GM18508 (cell line): ENCODE measurements at regions not wholly inside any gene's neighbourhood (a gene's known extent, or its start where the extent isn't known, plus 50 kb on each side); places are given as distances from the start of the nearest gene placed in this dataset.
"Not testable (repeated sequence)": the region's sequence is repeated elsewhere in the genome, so short reads cannot be mapped to it uniquely, and the experiment has no call there.

Source experiments
- ATAC-seq: cut with Tn5 transposase; IDR thresholded peaks from one replicate; pipeline ENCODE4 v1.9.1; 2021; ENCODE audit warnings: moderate number of reproducible peaks; ENCODE audit not compliant: insufficient read depth, unreplicated experiment

DNA sequence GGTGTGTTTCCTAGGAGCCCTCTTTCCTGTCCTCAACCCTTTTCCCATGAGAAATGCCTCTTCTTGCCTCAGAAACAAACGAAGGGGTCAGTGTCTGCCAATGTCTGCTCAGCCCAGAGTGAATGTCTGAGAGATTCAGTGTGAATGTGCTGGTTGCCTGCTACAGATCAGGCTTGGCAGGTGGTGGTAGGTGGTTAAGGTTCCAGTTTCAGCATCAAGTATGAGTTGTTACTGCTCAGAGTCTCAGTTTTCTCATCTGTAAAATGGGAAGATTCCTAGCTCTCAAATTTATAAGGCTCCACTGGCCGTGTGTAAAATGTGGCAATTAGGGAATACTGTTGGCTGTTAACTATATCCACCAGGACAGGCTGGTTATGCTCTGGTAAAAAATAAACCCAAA, 96.3 kb upstream of the PLGLB2 start:
- not testable (repeated sequence) for ATAC-seq

DNA sequence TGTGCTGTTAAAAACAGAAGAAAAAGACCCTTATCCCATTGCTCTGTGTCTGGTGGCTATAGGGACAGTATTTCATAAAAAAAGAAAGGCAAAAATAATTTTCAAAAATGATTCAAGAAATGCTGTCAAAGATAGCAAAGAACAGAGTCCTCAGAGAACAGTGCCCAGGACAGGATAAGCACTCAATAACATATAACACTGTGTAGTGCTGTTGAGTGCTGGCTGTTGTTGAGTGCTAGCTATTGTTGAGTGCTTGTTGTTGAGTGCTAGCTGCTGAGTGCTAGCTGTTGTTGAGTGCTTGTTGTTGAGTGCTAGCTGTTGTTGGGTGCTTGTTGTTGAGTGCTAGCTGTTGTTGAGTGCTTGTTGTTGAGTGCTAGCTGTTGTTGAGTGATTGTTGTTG, 94.5 kb upstream of the PLGLB2 start:
- ATAC-seq, result not testable (repeated sequence)

DNA sequence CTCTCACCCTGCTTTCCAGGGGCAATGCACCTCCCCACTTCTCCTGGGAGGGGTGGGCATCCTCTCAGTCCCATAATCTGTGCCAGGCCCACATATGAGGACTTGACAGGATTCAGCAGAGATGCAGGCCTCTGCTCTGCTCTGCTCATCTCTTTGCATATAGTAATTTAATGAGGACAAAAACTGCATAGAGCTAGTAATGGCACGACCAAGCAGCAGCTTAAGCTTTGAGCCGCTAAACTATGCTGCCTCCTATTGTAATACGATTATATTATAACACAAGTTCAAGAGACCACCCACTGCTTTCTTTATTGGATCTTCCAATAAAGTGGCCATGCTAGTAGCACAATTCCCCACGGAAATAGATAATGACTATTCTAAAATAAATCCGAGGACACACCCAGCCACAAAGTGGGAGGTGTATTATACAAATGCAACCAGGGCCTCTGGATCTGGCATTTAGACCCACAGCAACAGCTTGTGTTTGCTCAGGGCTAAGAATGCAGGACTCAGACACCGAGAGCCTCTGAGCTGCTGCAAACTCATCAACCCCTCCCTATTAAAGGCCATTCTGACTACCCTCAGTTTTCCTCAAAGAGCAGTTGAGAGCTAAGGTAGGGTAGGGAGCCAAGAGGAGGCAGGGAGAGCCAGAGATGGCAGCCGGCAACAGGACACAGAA, 93.6 kb upstream of the PLGLB2 start:
- ATAC-seq, result not testable (repeated sequence)

DNA sequence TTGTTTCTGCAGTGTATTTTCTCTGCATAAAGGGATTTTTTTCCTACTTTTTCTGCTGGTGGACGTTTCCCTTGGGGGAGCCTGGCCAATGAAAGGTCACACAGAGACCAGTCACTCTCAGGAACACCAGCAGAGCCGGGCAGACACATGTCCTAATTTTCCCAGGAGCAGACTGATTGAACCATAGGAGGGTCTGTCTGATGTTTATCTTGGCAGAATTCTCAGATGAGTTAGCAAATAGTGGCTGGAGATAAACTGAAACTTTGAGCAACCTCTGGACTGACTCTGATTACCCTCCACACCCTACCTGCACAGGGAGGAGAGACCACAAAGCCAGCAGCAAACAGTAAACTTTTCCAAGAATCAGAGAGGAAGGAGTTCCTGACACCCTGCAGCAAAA, 90.0 kb upstream of the PLGLB2 start:
- not testable (repeated sequence) for ATAC-seq

DNA sequence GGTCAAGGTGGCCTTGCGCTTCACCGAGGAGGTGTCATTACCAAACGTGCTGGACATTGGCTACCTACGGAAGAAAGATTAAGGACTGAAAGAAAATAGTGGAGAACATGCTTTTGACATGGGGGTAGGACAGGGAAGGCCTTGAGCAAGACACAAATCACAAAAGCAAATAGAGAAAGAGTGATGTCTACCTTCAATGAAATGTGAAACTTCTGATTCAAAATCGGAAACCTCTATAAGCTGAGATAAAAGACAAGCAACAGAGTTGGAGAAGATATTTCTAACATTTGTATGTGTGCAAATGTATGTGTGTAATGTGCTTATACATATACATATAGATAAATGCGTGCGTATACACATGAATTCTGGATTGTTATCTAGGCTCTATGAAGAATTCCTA, 89.5 kb upstream of the PLGLB2 start:
- ATAC-seq, result not testable (repeated sequence)

DNA sequence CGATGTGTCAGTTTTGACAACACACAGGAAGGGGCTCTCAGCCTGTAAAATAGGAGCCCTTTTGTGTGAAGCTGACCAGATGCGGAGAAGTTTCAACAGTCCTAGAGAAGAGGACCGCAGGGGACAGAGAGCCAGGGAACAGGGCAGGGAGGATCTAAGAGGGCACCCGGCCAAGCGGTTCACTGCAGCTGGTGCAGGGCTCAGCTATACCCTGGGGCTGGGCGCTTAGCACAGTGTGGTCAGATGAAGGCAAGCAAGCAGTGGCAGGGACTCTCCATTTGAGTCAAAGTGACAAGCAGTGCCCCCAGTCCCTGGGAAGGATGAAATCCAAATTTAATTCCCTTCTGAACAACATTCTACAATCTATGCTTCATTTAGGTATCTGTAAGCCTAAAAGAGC, 88.9 kb upstream of the PLGLB2 start:
- not testable (repeated sequence) for ATAC-seq

DNA sequence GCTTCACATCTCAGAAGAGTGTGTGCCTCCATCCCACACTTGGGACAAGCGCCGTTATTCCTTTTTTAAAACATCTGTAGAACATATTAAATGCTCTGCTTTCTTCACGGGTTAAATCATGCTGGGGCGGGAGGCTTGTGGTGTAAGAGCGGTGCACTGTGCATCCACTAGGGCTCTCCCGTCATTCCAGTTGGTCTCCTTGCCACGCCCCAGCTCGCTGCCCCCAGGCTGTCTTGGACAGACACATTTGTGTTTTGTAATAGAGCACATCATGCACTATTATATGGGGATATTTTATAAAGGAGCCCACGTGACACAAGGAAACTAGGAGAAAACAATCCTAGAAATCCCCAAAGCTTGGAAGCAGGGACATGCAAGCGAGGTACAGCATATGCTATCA, 87.7 kb upstream of the PLGLB2 start:
- ATAC-seq, result not testable (repeated sequence)

DNA sequence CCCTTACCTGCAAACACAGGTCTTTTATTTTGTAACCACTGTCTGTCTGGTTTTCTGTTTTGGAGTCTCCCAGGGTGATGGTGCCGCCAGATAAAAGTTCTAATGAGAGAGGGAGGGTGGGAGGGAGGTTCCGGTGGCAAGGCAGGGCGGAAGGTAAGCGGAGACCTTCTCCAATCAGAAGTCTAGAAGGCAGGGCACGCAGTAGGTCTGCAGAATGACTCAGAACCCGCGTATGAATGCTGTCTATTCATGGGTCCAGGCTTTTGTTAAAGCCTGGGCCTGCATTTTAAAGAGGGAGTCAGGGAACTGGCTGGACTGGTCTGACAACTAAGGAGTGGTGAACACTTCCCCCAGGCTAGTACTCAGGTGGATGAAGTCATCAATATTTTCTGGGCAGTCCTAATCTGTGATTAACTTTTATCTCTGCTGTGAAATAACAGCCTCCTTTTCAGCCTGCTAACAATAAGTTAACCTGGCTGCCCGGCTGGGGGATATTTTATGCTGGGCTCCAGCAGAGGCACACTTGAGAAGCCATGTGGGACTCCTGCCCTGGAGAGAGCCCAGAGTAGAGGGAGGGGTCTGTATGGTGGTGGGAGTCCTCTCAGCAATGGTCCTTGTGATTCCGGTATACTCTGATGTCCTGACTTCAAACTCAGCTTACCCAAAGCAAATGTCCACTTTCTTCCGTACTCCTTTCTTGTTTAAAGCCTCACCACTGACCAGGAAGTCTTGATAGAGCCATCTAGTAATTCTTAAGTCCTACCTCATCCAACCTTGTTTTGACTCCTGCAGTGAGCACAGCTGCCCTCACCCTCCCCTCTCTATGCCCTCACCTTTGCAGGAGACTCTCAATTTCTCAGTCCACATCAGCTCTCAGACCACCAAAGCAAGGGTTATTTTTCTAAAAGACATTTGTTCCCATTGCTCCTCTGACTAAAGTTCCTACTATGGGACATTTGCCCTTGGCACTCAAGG, 85.3 kb upstream of the PLGLB2 start:
- not testable (repeated sequence) for ATAC-seq

DNA sequence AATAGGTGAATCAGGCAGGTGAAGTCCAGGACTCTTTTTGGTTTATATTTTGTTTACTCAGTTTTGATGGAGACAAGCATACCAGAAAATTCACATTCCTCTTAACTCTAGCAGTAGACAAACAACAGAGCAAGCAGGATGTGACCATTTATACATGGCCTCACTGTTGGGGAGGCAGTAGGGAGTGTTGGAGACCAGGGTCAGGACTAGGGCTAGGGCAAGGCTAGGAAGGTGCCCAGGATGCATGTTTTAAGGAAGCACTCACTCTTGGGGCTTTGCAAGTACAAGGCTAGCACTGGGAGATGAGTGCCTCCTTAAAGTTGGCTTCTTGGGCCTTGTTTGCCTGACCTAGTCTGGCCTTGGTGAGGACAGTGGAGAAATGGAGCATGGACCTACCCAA, 84.5 kb upstream of the PLGLB2 start:
- ATAC-seq, result not testable (repeated sequence)

DNA sequence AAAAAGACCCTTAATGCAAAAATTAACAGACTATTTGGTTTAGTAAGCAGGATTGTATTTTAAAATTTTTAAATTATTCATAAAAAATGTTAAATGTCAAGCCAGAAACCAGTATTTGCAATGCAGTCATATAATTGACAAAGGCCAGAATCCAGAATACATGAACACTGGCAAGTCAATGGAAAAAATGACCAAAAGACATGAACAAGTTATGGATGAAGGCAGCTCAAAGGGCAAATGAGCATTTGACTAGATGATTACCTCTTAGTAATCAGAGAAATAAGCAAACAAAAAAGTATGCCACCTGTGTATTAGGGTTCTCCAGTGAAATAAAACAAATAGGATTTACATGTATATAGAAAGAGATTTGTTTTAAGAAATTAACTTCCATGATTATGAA, 80.9 kb upstream of the PLGLB2 start:
- ATAC-seq, result not testable (repeated sequence)

DNA sequence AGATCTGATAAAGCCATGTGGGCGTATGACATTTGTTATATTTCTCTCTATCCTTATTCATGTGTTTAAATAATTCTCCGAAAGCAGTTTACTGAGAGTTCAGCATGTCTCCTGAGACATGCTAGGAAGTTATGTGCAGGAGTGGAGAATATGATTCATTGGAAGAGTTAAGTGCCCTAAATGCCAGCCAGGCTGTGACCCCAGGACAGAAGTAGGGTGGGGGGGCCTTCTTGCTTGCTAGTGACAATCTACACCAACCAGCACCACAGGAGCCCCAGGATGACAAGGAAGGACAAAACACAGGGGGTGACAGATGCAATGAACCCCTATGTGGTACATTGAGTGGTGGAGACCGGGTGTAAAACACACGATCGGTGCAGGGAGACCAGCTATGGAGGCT, 79.5 kb upstream of the PLGLB2 start:
- ATAC-seq, result not testable (repeated sequence)

DNA sequence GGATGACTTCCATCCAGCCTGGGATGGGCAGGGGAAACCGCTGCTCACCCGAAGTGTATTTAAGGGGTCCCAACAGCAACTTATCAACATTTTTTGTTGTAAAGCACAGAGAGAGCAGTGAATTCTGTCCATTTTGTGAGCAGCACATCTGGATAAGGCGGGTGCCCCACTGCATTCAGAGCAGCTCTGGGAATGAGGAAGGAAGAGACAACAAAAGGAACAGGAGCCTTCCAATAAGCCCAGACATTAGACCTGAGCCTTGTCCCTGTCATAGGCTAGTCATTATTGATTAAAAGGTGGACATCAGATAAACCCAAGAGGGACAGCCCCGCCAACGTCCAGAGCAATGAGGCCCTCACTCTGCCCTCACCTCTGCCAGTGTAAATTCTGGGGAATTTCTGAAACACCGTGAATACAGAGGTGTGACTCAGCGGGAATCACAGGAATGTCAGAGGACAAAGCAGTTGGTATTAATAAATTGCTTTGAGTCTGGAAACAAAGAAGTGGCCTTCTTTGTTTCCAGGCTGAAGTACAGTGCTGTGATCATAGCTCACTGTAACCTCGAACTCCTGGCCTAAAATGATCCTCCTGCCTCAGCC, 78.2 kb upstream of the PLGLB2 start:
- ATAC-seq, result not testable (repeated sequence)

DNA sequence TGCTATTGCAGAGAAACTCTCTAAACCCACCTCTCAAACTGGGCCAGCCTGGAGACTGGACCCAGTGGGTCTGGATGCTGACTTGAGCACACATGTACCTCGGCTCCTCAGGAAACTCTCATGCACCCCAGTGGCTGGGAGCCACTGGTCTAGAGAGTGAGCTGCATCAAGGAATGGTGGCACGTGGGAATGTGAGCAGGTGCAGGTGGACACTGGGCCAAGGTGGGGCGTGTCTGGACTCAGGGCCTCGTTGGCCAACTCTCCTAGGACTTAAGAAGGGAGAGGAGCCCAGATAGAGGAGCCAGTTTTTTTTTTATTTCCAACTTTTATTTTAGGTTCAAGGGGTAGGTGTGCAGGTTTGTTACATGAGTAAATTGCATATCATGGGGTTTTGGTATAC, 75.5 kb upstream of the PLGLB2 start:
- ATAC-seq, result not testable (repeated sequence)

DNA sequence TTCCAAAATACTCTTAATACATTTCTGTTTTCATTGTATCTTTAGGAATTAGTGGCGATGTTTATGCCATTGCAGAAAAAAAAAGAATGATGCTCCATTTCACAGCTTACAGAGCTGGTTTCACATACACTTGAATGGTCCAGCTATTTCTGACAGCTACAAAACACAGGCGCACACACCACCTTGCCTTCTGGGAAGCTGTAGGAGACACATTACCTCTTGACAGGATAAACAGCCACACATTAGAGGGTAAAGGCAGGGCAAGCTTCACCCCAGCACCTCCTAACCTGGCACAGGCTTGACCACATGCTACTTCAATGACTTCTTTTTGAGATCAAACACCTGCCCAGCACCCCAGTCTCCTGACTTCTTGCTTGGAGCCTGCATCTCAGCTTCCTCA, 73.2 kb upstream of the PLGLB2 start:
- ATAC-seq, result not testable (repeated sequence)

DNA sequence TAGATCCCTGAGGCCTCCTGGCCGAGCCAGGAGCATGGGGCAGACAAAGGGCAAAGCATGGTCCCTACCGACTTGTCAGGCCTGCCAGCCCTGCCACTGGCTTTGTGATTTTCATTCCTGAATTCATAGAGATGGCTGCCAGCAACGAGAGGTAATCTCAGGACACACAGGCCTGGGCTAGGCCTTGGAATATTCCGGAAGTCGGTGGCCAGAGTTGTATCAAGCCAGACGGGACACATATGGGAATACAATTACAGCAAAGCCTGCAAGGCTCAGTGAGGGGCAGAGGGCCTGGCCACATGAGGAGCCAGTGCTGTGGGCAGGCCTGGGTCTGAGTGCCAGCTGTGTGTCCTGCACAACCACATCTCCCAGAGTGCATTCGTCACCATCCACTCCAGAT, 72.4 kb upstream of the PLGLB2 start:
- not testable (repeated sequence) for ATAC-seq

DNA sequence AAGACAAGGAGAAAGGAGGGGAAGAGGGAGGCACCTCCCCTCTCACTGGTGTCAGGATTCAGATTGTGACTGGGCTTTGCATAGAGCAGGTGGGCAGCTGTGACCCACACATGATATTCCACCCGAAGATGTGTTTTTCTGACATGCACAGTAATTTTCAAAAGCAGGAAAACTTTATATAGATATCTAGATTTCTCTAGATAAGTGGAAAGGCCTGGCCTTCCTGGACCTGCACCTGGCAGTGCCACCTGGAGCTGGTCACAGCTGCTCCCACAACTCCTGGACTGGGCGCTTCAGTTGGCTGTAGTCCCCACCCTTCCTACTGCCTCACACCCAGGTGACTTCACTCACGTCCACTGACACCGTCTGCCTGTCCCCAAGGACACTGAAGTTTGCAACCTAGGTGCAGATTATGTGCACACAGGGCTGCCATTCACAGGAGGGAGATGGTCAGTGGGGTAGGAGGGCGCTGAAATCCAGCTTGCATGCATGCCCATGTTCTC, 70.4 kb upstream of the PLGLB2 start:
- not testable (repeated sequence) for ATAC-seq

DNA sequence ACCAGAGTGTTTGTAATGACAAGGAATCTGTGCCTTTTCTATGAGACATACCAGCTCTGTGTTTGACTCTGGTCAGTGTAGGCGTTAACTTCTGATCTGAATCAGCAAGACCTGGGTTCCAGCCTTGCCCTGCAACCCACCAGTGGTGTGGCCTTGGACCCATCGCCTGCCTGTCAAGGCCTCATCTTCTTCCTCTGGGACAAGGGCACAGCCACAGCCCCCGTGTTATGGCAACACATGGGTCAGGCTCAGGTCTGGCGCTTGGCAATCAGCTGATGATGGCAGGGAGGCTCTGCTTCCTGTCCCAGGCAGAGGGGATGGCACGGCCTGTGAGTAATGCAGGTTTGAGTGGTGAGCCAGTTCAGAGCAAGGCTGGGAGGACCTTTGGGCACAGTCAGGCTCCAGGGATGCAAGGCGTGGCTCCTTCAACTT, 69.1 kb upstream of the PLGLB2 start:
- ATAC-seq, result not testable (repeated sequence)

DNA sequence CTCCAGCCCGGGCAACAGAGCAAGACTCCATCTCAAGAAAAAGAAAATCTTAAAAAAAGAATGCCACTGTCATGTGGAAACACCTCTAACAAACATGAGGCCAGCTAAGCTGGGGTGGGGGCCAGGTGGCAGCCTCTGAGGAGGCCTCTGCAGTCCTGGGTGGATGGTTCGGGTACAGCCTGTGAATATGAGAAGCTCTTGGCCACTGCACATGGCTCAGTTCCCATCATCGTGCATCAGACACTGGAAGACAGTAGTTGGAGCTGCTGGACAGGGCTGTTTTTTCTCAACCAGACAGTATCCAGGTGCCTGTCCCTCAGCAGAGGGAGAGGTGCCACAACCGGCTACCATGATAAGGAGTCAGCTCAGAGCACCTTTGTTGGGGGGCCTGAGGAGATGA, 67.9 kb upstream of the PLGLB2 start:
- not testable (repeated sequence) for ATAC-seq

DNA sequence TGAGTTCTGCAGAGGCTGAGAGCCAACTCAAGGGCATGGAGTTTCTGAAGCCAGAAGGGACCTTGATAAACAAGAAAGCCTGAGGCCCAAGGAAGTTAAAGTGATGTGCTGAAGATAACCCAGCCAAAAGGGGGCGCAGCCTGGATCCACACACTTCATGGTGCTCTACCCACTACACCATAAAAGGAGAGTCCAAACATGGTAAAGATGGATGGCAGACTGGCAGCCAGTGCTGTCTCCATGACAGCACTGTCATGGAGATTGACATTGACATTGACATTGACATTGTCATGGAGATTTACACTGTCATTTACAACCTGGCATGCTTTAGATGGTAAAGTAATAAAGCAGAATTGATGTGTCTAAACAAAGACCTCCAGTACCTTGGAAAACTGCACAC, 67.2 kb upstream of the PLGLB2 start:
- ATAC-seq, result not testable (repeated sequence)

DNA sequence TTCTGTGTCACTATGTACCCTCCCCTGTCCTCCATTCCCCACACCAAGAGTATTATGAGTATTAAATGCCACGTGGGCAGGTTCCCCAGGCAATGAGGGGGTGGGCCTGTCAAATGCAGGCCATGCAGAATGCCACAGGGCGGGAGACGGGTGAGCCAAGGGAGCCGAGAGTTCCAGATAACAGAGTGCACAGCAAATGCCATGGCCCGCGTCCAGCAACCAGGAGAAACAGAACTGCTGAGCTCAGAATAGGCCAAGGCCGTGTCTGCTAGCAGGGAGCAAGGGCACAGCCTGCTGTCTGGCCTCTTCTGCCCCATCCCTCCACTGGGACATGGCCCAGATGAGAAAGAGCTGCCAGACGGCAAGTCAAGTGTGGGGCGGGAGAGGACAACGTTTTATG, 64.4 kb upstream of the PLGLB2 start:
- not testable (repeated sequence) for ATAC-seq

DNA sequence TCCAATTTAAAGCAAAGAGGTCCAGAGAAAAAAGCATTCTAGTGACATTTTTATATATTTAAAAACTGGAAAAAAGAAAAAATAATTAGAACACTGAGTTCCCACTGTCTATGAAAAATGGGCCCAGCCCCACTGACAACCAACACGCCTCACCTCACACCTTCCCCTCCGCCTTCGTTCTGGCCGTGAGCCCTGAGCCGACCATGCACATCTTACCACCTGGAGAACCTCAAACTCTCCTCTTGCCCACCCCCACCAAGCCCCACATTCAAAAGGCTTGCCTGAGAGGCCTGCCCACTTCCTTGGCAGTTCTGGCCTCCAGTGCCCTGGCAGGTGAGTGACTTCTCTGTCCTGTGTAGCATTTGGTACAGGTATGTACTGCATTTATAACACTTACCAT, 63.9 kb upstream of the PLGLB2 start:
- ATAC-seq, result not testable (repeated sequence)
